HTR-8/SVneo (cell line): ENCODE measurements at regions not wholly inside any gene's neighbourhood (a gene's known extent, or its start where the extent isn't known, plus 50 kb on each side); places are given as distances from the start of the nearest gene placed in this dataset.

Experiments used
- DNase-seq: peaks from one replicate; pipeline ENCODE4 v3.0.0; 2011; ENCODE audit warnings: low spot score, mixed read lengths; ENCODE audit not compliant: insufficient read length
- FAIRE-seq: peaks from 2 replicates; lab custom pipeline; 2011; peaks lifted over from hg19 to GRCh38; lab: Jason Lieb, UNC

GRCh38 chr14:101039031-101039754 is 135.7 kb upstream of the RTL1 start:
- FAIRE-seq, result no peak

GRCh38 chr14:101039755-101040138 is 136.2 kb upstream of the RTL1 start:
- no peak for FAIRE-seq

More at GRCh38 chr14:101039031-101039754, 135.7 kb upstream of the RTL1 start:
- no peak for DNase-seq

GRCh38 chr14:101040538-101041442 is 137.3 kb upstream of the RTL1 start:
- FAIRE-seq (no peak), DNase-seq (no peak)

More at GRCh38 chr14:101039755-101040138, 136.2 kb upstream of the RTL1 start:
- no peak for DNase-seq

- DNase-seq (no peak), FAIRE-seq (no peak)
These were observed 140.4 kb upstream of the RTL1 start for GRCh38 chr14:101043891-101044290.

DNA sequence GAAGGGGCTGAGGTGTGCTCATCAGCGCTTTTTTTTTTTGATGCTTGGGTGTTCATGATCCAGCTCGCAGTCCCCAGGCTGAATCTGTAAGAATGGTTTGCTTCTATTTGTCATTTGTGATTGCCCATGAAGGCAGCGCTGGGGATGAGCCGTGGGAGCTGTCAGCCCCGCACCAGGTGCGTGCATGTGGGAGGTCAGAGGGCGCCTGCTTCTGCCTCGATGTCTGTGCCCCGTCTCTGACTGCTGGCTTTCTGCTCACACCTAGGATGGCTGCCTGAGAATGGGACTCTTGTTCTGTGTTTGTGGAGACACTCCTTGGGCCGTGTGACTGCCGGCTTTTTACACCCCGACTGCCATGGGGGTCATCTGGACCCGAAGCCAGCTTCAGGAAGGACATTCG is 141.2 kb upstream of the RTL1 start:
- no peak for DNase-seq
- FAIRE-seq, result no peak

GRCh38 chr14:101045511-101045910 is 142.0 kb upstream of the RTL1 start:
- no peak for DNase-seq
- no peak for FAIRE-seq

GRCh38 chr14:101046071-101046470 is 142.5 kb upstream of the RTL1 start:
- DNase-seq (no peak), FAIRE-seq (no peak)

GRCh38 chr14:101047326-101047725 is 143.8 kb upstream of the RTL1 start:
- FAIRE-seq (no peak), DNase-seq (no peak)

DNA sequence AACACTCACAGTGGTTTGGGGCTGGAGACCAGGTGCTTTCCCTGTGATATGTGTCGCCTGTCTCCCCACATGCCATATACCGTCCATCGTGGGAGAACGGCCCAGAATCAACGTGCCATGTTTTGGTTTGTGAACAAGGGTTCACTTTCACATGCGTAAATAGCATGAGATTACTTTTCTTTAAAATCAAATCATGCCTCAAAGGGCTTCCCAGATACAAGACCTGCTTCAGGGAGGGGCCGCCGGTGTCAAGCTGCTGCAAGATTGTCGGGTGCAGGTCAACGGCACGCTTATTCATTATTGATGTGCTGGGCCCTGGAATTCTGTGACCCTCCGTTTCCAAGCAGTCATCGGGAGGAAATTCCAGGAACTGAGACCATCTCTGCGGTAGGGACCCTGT is 145.2 kb upstream of the RTL1 start:
- DNase-seq, result no peak

DNA sequence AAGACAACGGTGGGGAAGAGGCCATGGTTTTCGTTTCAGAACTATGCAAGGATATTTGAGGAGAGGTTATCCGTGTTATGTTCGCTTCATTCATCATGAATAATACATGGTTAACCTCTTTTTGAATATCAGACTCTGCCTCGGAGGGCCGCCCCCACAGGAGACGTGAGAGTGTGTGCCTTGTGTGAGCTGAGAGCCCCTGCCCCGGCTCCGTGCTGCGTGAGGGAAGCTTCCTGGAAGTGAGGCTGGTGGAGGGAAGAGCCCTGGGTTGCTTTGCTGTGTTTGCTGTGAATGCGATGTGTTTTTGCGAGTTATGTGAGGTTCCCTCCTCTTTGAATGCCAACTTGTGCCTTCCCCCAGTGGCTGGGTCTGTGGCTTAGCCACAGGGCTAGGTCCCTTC is 146.0 kb upstream of the RTL1 start:
- FAIRE-seq (no peak), DNase-seq (no peak)

More for the DNA sequence above, 145.2 kb upstream of the RTL1 start:
- FAIRE-seq, result no peak

DNA sequence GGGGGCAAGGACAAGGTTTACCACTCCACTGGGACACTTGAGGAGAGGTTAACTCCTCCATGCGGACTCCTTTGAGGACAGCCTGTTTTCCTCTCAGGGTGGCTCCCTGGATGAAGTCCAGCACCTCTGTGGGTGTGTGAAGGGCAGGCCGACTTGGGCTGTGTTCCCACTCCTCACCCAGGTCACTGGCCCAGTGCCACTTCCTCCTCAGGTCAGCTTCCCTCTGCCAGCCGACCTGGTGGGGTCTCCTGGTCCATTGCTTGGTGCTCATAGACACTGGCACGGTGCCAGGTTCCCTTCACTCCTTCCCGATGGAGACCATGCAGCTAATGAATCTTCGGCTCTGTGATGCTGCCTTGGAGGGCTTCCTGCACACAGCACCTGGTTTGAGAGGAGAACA is 146.4 kb upstream of the RTL1 start:
- no peak for FAIRE-seq

GRCh38 chr14:101050901-101051490 is 147.5 kb upstream of the RTL1 start:
- FAIRE-seq (no peak), DNase-seq (no peak)

More for the DNA sequence above, 146.4 kb upstream of the RTL1 start:
- DNase-seq, result no peak

GRCh38 chr14:101054671-101055070 is 151.1 kb upstream of the RTL1 start:
- no peak for FAIRE-seq
- DNase-seq, result no peak

DNA sequence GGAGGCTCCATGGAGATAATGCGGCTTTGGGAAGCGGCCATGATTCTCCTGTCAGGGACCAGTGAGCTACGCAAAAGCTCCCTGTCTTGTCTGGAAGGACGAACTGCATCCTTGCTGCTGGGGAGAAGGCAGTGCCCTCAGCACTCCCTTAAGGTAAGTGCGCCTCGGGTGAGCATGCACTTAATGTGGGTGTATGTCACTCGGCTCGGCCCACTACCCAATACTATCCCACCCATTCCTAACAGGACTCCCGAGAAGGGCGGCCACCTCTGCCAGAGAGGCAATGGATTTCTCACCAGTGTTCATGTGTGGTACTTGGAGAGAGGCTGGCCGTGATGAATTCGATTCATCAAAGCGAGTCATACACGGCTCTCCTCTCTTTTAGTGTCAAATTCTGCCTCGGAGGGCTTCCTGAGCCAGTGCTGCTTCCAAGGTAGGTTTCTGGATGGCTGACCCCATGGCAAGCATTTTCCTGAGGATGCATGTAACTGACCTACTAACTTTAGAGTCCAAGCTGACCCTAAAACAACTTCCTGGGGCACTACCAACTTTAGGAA is 151.7 kb upstream of the RTL1 start:
- no peak for DNase-seq
- FAIRE-seq, result no peak

DNA sequence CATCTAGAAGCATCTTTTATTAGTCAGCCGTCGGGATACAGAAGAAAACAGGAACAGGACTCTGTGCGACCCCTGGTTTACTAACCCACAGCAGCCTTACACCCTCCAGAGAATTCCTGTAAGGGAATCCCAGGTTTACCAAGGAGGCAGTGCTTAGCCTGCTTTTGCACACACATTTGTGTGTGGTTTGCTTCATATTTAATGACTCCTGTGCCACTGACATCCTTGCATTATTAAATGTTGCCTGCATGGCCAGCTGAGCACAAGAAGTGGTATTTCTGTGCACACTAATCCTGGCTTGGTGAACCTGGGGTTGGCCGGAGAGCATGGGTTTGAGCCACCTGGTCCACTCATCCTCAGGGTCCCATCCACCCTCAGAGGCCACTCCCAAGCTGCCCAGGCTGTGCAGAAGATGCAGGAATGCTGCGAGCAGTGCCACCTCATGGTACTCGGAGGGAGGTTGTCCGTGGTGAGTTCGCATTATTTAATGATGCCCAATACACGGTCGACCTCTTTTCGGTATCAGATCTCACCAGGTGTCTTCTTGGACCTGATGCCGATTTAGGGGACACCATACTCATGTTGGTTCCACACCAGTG is 152.4 kb upstream of the RTL1 start:
- DNase-seq, result no peak
- FAIRE-seq, result no peak

DNA sequence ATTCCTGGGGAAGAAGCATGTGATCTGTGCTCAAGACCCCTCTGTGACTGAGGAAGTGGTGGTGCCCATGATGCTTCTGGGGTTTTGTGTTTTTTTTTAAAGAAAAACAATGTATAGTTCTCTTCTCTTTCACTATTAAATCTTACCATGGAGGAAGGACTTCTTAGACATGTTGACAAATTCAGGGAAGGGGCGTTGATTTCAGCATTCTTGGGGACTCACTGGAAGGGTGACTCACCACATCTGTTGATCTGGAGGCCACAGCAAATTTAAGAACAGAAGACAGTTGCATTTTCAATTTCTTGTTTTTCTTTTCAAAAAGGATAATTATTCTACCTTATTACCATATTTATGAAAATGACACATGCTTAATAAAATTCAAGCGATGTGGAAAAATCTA is 152.9 kb upstream of the RTL1 start:
- DNase-seq, result no peak
- no peak for FAIRE-seq

DNA sequence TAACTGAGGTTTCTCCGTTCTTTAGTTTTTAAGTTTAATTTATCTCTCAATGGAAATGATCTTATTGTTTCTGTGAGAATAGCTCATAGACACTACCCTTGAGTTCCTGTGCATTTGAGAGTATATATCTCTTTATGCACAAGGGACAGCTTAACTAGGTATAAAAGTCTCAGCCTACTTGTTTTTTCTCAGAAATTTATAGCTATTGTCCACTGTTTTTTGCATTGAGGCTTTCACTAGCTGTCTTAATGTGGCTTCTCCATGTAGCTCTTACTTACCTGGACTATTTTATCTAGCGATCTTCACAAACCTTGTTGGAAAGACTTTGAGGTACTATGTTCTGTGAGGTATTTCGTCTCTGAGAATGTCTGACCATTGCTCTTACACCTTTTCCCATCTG is 153.9 kb upstream of the RTL1 start:
- no peak for FAIRE-seq
- no peak for DNase-seq

DNA sequence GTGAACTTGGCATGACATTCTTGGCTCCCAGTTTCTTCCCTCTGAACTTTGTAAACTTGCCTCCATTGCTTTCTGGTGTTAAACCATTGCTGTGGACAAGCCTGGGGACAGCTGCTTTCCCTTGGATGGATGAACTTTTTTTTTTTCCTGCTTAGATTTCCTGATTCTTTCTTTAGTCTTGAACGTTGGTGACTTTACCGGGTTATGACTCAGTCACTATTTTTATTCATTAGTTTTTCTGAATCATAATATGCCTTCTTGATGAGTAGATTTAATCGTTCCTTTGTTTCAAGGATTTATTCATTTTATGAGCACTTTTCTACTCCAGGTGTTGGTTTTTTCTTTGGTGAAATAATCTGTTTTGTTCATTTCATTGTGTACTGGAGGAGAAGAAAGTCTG is 155.0 kb upstream of the RTL1 start:
- FAIRE-seq (no peak), DNase-seq (no peak)

DNA sequence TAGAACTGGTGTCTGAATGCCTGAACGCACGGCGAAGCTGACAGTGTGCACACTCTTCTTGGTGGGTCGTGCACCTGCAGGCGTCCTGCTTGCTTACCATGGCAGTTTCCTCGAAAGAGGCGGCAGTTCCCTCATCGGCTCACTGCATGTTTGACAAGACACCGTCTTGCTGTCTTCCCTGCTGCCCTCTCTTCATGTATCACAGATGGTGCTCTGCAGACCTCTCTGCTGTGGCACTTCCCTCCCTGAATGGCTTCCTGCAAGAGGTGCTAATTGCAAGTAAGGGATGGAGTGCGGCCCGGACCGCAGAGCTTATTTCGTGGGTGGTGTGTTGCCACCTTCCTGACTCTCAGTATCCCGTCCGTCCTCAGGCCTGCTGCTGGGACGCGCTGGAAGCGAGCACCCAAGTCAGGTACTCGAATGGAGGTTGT is 156.7 kb upstream of the RTL1 start:
- no peak for DNase-seq
- FAIRE-seq, result no peak

- FAIRE-seq (no peak), DNase-seq (no peak)
These were observed 158.0 kb upstream of the RTL1 start for GRCh38 chr14:101061411-101062064.
